ENCODE measurements at regions not wholly inside any gene's neighbourhood (a gene's known extent, or its start where the extent isn't known, plus 50 kb on each side); places are given as distances from the start of the nearest gene placed in this dataset.

DNA sequence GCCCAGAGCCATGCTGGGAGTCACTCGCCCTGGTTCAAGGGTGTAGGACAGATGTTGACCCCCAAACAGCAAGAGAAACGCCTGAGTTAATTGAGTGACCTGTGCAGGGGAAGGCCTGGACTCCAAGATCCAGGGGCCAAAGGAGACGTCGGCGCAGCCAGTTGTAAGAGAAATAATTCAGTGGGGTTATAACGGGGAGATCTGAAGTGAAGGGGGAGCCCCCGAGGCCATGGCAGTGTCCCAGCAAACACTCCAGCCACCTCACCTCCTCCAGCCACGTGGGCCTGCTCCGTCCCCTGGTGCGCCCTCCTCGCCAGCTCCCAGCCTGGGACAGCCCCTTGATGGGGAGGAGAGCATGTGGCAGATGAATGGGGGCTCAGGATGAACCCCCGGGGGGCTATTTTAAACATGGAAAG is 130.7 kb upstream of the GPC1 start:
- Histone ChIP-seq H3K4me3 (no peak overlapping the region), H3K9ac (ENCODE audit: control insufficient read depth, insufficient read depth, low read length) (no peak overlapping the region), H4K20me1 (ENCODE audit: control insufficient read depth, insufficient read depth) (no peaks in the 10 kb centered on the region), H3K27me3 (replicated peaks in 1 of 2; ENCODE audit: control insufficient read depth in 2 of 2, insufficient read depth in 2 of 2, low read length in 1 of 2) (peaks cover 0 to 3% of the 10 kb centered on the region in 2 experiments; a peak in 2 of 4 replicates), H3K79me2 (ENCODE audit: control insufficient read depth, insufficient read depth, low read length) (no peaks in the 10 kb centered on the region), H3K4me2 (ENCODE audit: control insufficient read depth, insufficient read depth) (no peak overlapping the region), H3K4me1 (ENCODE audit: control insufficient read depth, insufficient read depth, low read length) (no peaks in the 10 kb centered on the region), H3K9me3 (replicated peaks; ENCODE audit: control insufficient read depth, insufficient read depth, low read length) (no peaks in the 10 kb centered on the region), H3K36me3 (ENCODE audit: control insufficient read depth in 2 of 2, insufficient read depth in 2 of 2, low read length in 1 of 2) (no peaks in the 10 kb centered on the region), H3K27ac (ENCODE audit: control insufficient read depth, insufficient read depth) (no peak overlapping the region), H2AFZ (ENCODE audit: control insufficient read depth, low read depth, low read length) (no peak overlapping the region)
- intact Hi-C loops (cut with micrococcal nuclease; ENCODE audit: unreplicated experiment) (no loop called here), in situ Hi-C loops (cut with MboI) (no loop called here)
- DNase-seq (ENCODE audit: low read depth, low spot score) (no peak), ATAC-seq (no peak), FAIRE-seq (no peak)
- BruUV-seq (replicated peaks) = no TSS peak
- no peak for TF ChIP-seq TBL1XR1 (IDR thresholded peaks at IDR 0.05; ENCODE audit: low read depth, low read length)
- TF ChIP-seq ESRRA (IDR thresholded peaks at IDR 0.05; ENCODE audit: low read length) = no peak
- TF ChIP-seq EED (IDR thresholded peaks at IDR 0.05; ENCODE audit: low read depth) = no peak
- TF ChIP-seq TAF1 (IDR thresholded peaks at IDR 0.05; ENCODE audit: borderline replicate concordance, low read depth, low read length) = no peak
- TF ChIP-seq NFYB (IDR thresholded peaks at IDR 0.05; ENCODE audit: insufficient read depth, low read depth, low read length) = no peak
- TF ChIP-seq SRF (IDR thresholded peaks at IDR 0.05; ENCODE audit: low read depth in 2 of 2, low read length in 2 of 2) = no peak
- TF ChIP-seq POLR2AphosphoS5 (IDR thresholded peaks at IDR 0.05; ENCODE audit: low read length) = no peak
- TF ChIP-seq, protein P1, sequence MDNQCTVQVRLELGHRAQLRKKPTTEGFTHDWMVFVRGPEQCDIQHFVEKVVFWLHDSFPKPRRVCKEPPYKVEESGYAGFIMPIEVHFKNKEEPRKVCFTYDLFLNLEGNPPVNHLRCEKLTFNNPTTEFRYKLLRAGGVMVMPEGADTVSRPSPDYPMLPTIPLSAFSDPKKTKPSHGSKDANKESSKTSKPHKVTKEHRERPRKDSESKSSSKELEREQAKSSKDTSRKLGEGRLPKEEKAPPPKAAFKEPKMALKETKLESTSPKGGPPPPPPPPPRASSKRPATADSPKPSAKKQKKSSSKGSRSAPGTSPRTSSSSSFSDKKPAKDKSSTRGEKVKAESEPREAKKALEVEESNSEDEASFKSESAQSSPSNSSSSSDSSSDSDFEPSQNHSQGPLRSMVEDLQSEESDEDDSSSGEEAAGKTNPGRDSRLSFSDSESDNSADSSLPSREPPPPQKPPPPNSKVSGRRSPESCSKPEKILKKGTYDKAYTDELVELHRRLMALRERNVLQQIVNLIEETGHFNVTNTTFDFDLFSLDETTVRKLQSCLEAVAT (IDR thresholded peaks at IDR 0.05) = no peak
- CTCF ChIA-PET = no interaction called here
- 10% methylated on average over 12 of the region's 12 CpGs for WGBS (ENCODE audit: insufficient coverage, insufficient replicate concordance, low lambda C conversion rate, missing lambda C conversion rate)
- SMC1A ChIA-PET (ENCODE audit: uncharacterized antibody, unreplicated experiment) = no interaction called here
- RAD21 ChIA-PET (ENCODE audit: unreplicated experiment) = no interaction called here
- POLR2A ChIA-PET = no interaction called here

All from GM12878 (cell line).